ENCODE measurements at regions not wholly inside any gene's neighbourhood (a gene's known extent, or its start where the extent isn't known, plus 50 kb on each side); places are given as distances from the start of the nearest gene placed in this dataset.

DNA sequence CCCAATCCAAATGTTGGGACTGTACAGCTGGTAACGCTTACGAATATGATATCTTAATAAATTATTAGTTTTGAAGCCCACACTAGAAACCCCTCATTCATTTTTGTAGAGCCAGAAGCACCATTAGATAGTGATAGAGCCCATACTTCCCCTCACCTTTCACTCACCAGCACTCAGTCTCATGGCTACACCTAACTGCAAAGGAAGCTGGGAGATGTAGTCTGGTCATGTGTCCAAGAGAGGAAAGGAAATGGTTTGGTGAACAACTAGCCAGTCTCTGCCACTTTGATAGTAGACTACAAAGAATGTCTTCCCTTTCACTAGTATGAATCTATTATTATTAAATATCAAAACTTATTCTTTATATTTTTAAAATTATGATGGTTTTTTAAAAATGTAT lies 77.1 kb upstream of the EGFL6 start:
- no peak for TF ChIP-seq CTCF (IDR thresholded peaks at IDR 0.05)
- no peak for TF ChIP-seq POLR2AphosphoS5 (IDR thresholded peaks at IDR 0.05)
- no peak for TF ChIP-seq POLR2A (IDR thresholded peaks at IDR 0.05)
- no peak for TF ChIP-seq EP300 (IDR thresholded peaks at IDR 0.05)
